ENCODE measurements at regions not wholly inside any gene's neighbourhood (a gene's known extent, or its start where the extent isn't known, plus 50 kb on each side); places are given as distances from the start of the nearest gene placed in this dataset.

DNA sequence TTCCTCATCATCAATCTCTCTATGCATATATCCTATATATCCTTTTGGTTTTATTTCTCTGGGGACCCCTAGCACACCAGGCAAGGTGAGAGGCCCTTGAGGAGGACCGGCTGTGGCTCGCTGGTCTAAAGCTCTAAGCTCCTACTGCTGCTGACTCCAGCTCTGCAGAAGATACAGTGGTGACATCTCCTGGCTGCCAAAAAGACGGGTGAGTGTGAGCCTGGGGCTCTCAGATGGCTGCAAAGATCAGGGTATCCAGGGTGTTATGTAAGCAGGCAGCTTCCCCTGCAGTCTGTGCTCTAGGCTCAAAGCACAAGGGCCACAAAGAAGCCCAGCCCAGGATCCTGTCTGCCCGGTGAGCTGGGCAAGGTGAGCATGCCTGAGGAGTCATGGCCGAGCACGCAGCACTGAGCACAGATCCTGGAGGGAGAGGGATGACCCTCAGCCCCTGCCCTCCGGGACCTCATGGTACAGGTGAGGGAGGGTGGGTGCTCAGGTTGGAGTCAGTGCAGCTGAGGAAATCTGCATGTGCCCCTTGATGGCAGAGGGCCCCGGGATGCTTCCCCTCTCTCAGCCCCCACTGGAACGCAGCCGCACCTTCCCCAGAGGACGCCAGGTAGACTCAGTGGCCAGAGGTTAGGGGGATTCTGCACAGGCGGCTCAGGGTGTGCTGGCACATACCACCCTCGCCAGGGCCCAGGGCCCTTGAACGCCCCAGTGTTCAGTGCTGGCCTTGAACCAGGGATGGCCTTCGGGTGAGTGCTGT is 95.4 kb upstream of the INSIG1 start:
- no peak for DNase-seq (ENCODE audit: low read depth in 3 of 3)

DNA sequence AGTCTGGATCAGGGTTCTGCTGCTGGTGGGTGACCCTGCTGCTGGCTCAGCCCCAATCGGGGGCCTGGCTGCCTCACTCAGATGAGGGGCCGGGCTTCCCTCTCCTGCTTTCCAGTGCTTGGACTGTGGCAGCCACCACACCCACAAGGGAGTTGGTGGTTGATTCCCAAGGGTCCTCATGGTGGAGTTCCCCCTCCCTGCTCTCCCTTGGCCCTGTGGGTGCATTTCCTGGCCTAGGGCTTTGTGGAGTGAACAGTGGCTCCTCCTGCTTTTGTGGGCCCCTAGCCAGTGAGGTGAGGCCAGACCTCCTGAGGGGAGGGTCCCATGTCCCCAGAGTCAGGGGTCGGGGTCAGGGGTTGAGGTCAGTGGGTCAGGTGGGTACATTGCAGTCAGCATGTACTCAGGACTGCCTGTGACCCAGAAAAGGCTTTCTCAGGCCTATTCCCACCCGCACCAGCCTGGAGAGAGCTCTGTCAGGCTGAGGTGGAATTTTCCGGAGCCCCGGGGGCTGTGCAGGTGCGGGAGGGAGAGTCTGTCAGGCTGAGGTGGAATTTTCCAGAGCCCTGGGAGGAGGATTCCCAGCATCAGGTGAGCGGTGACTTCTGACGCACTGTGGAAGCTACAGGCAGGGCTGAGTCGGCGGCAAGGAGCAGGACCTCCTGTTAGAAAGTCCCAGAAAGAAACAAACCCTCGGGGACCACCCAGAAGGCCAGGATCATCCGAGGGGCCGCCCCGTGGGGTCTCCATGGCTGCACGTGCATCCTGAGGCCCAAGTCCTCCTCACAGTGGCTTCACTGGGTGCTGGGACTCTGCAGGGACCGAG is 94.4 kb upstream of the INSIG1 start:
- no peak for DNase-seq (ENCODE audit: low read depth in 3 of 3)

DNA sequence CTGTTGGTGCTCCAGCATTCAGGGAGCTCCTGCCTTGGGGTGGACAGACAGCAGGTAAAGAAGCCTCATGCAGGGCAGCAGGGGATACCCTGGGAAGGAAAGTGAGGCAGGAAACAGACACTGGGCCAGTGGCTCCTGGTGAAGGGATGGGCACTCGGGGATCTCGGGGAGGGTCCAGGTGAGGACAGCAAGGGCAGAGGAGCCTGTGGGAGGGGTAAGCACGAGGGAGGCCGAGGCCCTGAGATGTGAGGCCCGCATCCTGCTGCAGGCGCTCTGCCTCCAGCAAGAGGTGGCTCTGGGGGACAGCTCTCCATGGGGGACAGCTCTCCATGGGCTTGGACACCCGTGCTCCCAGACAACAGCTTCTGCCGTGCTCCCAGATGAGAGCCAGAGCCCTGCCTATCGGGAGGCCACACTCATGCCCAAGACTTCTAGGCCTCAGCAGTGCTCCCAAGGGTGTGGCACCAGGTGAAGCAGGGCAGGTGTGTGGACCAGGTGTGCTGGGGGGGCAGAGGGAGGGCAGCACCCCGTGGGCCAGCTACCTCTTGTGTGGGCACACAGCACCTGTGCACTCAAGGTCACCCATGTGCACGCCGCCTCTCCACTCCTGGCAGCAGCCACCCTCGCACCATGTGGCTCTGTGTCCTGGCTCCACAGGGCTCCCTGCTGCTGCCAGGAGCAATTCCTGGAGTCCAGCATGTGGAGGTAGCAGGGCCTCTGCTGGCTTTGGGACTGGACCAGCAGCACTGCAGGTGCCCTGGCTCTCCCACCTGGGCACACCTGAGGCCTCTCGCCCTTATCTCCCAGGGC is 93.6 kb upstream of the INSIG1 start:
- DNase-seq (ENCODE audit: low read depth in 3 of 3) = no peak

- no peak for DNase-seq (ENCODE audit: low read depth in 3 of 3)
Measured at GRCh38 chr7:155204744-155205367, 92.8 kb upstream of the INSIG1 start.

DNA sequence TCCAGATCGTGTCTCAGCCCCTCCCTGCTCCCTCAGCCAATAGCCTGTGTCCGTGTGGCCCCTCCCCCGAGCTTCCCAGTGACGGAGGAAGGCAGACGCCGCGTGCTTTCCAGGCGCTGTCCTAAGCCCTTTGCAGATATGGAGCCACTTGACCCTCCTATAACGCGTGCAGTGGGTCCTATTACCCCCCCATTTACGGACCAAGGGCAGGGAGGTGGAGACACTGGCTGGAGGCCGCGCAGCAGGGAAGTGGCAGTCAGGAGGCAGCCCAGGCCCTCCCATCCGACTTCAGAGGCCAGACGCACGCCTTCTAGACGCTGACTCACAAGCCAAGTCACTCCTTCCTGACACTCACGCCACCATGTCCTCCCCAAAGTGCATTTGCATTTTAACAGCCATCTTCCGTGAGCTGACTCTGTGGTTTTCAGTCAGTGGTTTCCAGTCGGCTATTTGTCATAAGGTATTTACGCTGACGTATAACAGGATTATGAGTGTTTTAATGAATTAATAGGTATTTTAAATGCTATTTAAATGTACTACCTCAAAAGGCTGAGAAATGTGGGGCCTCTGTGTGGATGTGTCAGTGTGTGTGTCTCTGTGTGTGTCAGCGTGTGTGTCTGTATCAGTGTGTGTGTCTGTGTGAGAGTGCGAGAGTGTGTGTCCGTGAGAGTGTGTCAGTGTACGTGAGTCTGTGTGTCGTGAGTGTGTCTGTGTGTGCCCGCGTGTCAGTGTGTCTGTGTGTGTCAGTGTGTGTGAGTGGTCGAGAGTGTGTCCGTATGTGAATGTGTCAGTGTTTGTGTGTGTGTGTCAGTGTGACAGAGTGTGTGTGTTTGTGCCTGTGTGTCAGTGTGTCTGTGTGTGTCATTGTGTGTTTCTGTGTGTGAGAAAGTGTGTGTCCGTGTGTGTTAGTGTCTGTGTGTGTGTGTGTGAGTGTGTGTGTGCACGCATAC is 92.0 kb upstream of the INSIG1 start:
- peak; percentile 75 to 92 (median 81) for DNase-seq (ENCODE audit: low read depth in 3 of 3)

DNA sequence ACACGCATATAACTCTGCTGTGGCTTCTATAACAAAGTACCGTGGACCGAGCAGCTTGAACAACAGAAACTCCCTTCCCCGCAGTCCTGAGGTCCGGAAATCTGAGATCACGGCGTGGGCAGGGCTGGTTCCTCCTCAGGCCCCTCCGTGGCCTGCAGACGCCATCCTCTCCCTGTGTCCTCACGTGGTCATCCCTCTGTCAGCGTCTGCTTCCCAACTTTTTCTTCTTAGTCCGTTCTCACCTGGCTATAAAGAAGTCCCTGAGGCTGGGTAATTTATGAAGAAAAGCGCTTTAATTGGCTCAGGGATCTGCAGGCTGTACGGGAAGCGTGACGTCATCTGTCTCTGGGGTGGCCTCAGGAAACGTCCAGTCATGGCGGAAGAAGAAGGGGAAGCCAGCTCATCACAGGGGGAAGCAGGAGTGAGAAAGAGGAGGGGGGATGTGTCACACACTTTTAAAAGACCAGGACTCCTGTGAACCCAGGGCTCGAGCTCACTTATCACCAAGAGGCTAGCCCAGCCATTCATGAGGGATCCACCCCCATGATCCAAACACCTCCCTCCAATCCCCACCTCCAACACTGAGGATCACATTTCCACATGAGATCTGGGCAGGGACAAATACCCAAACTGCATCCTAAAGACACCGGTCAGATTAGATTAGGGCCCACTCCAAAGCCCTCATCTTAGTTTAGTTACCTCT is 91.2 kb upstream of the INSIG1 start:
- peak; percentile 65 to 75 (median 71) for DNase-seq (ENCODE audit: low read depth in 3 of 3)

DNA sequence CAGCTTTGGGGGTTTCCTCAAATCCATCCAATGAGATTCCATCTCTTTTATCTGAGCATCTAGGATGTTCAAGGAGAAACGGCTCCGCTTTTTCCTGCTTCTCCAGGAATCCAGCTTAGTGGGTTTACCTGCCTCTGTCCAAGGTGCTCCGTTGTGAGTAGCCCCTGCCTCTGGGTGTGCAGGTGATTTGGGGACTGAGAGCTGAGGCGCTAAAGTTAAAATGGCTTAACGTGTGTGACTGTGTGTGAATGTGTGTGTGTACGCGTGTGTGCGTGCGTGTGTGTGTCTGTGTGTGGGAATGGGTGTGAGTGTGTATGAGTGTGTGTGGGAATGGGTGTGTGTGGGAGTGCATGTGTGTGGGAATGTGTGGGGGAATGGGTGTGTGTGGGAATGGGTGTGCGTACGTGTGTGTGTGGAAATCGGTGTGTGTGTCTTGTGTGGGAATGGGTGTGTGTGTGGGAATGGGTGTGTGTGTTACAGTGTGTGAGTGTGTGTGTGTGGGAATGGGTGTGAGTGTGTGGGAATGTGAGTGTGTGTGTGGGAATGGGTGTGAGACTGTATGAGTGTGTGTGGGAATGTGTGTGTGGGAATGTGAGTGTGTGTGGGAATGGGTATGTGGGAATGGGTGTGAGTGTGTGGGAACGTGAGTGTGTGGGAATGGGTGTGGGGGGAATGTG is 90.2 kb upstream of the INSIG1 start:
- no peak for DNase-seq (ENCODE audit: low read depth in 3 of 3)

DNA sequence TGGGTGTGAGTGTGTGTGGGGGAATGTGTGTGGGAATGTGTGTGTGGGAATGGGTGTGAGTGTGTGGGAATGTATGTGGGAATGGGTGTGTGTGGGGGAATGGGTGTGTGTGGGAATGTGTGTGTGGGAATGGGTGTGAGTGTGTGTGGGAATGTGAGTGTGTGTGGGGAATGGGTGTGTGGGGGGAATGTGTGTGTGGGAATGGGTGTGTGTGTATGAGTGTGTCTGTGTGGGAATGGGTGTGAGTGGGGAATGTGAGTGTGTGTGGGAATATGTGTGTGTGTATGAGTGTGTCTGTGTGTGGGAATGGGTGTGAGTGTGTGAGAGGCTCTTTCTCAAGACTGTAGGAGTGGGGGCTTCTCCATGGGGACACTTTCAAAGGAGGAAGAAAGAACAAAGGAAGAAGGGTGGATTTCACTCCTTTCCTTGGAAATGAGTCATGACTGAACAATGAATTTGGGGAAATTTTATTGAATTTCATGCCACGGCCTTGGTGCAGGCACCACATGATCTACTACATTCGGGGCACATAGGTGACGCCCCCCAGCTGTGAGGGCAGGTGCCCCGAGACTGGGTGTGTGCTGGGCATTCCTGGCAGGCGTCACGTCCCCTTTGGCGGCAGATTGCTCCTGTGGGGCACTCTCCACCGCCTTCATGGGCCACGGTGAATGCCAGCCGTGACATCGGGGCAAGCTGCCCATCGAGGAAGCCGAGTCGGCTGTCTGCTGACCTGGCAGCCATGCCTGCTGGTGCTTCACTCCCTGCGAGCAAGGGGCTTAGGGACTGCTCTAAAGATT is 88.8 kb upstream of the INSIG1 start:
- no peak for DNase-seq (ENCODE audit: low read depth in 3 of 3)

- DNase-seq (ENCODE audit: low read depth in 3 of 3) = no peak
Measured at GRCh38 chr7:155209478-155210319, 88.0 kb upstream of the INSIG1 start.

DNA sequence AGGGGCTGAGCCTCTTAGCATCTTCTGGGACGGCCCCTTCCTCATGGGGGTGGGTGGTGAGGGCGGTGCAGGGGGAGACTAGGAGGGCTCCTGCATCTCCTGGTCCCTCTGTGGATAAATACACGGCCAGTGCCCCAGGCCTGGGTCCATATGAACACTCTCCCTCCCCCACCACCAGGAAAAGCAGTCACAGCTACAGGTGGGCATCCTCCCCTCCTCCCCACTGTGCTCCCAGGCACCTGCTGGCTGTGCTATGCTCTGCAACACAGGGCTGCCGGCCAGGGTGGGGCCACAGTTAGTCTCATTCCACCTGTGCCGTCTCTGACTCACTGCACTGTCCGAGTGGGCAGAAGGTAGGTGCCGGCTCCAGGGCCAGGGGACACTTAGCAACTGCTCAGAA is 87.3 kb upstream of the INSIG1 start:
- no peak for DNase-seq (ENCODE audit: low read depth in 3 of 3)

GRCh38 chr7:155211173-155211572 is 86.5 kb upstream of the INSIG1 start:
- DNase-seq (ENCODE audit: low read depth in 3 of 3) = no peak

GRCh38 chr7:155211761-155212160 is 85.9 kb upstream of the INSIG1 start:
- no peak for DNase-seq (ENCODE audit: low read depth in 3 of 3)

DNA sequence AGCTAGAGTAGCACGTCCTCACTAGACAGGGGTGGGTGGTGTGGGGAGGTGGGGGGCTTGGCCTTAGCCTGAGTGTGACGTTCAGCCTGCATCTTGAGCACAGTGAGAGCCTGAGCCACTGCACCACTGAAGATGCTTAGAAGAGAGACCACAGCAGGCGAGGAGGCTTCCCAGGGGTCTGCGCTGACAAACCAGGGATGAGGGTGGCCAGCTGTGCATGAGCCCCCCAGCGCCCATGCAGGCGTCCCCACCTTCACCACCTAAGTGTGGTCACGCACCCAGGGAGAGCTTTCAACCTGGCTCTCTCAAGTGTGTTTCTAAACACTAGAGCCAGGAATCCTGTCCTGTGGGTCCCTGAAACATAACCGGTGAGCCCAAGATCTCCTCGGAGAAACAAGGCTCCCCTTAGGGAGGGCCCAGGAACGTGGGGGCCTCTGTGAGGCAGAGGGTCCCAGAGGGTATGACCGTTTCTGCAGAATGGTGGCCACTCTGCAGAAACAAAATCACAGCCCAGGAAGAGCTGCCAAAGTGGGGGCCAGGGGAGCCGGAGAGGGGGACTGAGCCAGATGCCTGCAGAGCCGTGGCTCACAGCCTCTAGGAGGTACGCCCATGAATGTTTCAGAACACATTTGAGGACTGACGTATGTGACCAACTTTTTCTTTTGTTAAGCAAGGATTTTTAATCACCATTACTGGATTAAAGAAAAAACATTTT is 85.2 kb upstream of the INSIG1 start:
- no peak for DNase-seq (ENCODE audit: low read depth in 3 of 3)

GRCh38 chr7:155213385-155213784 is 84.3 kb upstream of the INSIG1 start:
- DNase-seq (ENCODE audit: low read depth in 3 of 3) = no peak

DNA sequence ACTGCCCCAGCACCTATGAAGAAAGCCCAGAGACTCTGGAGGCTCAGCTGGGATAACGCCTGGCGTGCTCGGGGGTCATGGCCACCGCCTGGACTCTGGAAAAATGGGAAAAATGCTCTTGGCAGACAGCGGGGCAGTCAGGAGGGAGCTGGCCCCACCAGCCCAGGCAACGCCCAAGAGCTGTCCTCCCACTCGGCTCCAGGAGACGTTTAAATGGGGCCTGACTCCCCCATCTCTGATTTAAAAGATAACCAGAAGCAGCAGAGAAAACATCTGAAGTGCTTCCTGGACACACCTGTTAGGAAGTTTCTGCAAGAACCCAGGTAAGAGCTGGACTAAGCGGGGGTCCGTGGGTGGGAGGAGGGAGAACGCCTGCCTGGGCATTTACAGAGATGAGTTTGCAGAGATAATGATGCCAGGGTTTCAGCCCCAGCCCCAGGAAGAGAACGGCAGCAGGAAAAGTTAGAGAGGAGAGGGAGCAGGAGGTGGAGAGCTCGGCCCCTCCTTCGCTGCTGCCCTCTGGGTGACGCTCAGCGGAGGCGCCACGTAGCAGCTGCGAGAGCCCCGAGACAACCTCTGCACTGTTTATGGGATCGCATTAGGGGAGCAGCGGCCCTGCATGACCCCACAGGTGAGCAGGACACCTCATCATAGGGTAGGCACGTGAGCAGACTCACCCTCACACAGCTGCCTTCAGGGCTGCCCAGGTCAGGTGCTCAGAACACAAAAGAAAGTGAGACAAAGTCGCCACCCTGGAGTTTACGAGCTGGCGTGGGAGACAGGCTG is 83.5 kb upstream of the INSIG1 start:
- DNase-seq (ENCODE audit: low read depth in 3 of 3) = no peak

Measured in stimulated activated CD4-positive, alpha-beta T cell treated with anti-CD3 and anti-CD28 coated beads, TNF-alpha, amount 100 ng/mL, for 48 hours (primary cell).